ENCODE measurements at regions not wholly inside any gene's neighbourhood (a gene's known extent, or its start where the extent isn't known, plus 50 kb on each side); places are given as distances from the start of the nearest gene placed in this dataset.

DNA sequence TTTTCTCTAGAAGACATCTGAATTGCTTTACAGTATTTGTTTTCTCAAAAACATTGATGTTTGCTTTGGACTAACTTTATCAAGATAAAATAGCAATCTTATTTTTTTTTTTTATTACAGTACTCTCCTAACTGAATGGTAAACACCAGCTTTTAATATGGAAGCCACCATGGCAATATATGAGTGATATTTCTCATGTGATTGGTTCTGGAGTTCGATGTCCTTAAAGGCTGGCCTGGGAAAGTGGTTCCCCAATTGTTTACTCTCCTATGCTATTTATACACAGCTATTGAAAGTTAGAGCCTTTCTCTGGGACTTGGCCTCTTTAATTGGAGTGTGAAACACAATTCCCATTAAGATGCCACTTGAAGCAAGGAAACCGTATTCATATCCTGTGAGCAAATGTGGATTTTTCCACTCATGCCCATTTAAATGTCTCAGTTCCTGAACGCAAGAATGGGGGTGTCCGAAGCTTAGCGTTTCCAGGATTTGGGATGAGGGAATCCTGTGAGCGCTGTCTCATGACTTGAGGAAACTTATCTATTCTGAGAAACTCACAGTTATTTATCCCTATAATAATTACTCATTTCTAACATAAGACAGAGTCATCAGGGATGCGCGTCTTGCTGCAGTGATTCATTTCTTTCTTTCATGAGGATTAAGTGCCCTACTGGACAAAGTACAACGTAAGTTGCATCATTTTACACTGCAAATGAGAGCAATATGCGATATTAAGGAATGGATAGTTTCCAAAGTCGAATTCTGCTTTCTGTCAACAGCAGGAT lies 143.3 kb upstream of the PREP start:
- TF ChIP-seq, protein P1, sequence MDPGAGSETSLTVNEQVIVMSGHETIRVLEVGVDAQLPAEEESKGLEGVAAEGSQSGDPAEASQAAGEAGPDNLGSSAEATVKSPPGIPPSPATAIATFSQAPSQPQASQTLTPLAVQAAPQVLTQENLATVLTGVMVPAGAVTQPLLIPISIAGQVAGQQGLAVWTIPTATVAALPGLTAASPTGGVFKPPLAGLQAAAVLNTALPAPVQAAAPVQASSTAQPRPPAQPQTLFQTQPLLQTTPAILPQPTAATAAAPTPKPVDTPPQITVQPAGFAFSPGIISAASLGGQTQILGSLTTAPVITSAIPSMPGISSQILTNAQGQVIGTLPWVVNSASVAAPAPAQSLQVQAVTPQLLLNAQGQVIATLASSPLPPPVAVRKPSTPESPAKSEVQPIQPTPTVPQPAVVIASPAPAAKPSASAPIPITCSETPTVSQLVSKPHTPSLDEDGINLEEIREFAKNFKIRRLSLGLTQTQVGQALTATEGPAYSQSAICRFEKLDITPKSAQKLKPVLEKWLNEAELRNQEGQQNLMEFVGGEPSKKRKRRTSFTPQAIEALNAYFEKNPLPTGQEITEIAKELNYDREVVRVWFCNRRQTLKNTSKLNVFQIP (CRISPR knock-in tag; IDR thresholded peaks at IDR 0.05; ENCODE audit: borderline replicate concordance, low read depth), result no peak
- TF ChIP-seq, protein P2, sequence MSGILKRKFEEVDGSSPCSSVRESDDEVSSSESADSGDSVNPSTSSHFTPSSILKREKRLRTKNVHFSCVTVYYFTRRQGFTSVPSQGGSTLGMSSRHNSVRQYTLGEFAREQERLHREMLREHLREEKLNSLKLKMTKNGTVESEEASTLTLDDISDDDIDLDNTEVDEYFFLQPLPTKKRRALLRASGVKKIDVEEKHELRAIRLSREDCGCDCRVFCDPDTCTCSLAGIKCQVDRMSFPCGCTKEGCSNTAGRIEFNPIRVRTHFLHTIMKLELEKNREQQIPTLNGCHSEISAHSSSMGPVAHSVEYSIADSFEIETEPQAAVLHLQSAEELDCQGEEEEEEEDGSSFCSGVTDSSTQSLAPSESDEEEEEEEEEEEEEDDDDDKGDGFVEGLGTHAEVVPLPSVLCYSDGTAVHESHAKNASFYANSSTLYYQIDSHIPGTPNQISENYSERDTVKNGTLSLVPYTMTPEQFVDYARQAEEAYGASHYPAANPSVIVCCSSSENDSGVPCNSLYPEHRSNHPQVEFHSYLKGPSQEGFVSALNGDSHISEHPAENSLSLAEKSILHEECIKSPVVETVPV (CRISPR knock-in tag; IDR thresholded peaks at IDR 0.05), result no peak; the same call in 1 of the 2 replicates
- no peak for TF ChIP-seq GLIS3 (CRISPR knock-in tag; IDR thresholded peaks at IDR 0.05)
- TF ChIP-seq OSR1 (CRISPR knock-in tag; IDR thresholded peaks at IDR 0.05), result no peak
- 0 out of 2 replicates have a peak, but pooled peaks have one; percentile 27 for TF ChIP-seq ISL1 (CRISPR knock-in tag; IDR thresholded peaks at IDR 0.05)
- no peak for TF ChIP-seq PPARA (CRISPR knock-in tag; IDR thresholded peaks at IDR 0.05; ENCODE audit: borderline replicate concordance)
- TF ChIP-seq ZNF565 (CRISPR knock-in tag; conservative IDR thresholded peaks at IDR 0.05; ENCODE audit: low read depth), result no peak
- peak; percentile 84 for TF ChIP-seq RARB (CRISPR knock-in tag; IDR thresholded peaks at IDR 0.05)
- peak; percentile 99 for TF ChIP-seq TOX (CRISPR knock-in tag; IDR thresholded peaks at IDR 0.05; ENCODE audit: borderline replicate concordance)
- TF ChIP-seq ZFP3 (CRISPR knock-in tag; IDR thresholded peaks at IDR 0.05), result no peak
- TF ChIP-seq ZNF70 (CRISPR knock-in tag; IDR thresholded peaks at IDR 0.05), result no peak
- TF ChIP-seq ESRRG (CRISPR knock-in tag; IDR thresholded peaks at IDR 0.05), result no peak
- no peak for TF ChIP-seq ZFP30 (CRISPR knock-in tag; IDR thresholded peaks at IDR 0.05)
- peak; percentile 94 for TF ChIP-seq ZC3H10 (CRISPR knock-in tag; IDR thresholded peaks at IDR 0.05)
- ATAC-seq, result peak; percentile 92

DNA sequence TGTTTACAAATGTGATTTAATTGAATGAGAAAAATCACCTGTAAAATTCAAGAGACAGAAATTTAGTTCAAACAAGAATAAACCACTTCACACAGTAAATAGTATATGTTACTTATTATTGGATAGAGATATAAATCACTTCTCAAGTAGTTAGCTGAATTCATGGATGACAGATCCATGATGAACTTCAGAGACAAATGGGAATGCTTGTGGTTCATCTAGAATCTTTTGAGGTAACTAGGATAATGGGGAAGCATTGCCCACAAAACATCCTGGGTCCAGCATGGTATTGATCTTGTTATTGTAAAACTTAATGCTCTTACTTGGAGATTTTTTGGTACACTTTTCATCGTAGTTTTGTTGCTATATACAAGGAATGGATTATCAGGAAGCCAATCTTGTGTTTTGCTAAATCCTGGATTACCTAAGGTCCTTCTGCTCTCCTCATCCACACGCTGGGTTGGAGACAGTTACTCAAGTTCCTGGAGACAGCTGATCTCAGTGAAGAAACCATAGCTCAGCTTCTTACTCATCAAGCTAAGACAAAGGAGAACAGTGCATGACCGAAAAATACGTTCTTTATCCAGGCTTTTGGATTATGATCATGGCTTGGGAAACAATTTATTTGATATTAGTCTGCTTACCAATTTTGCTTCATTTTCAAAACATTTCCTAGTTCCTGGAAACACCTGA lies 142.5 kb upstream of the PREP start:
- peak; percentile 44 for ATAC-seq
- TF ChIP-seq TCF4 (CRISPR knock-in tag; IDR thresholded peaks at IDR 0.05; ENCODE audit: borderline replicate concordance) (no peak), SNAI2 (CRISPR knock-in tag; IDR thresholded peaks at IDR 0.05) (no peak), PPARA (CRISPR knock-in tag; IDR thresholded peaks at IDR 0.05; ENCODE audit: borderline replicate concordance) (no peak), ZNF70 (CRISPR knock-in tag; IDR thresholded peaks at IDR 0.05) (no peak), ZNF565 (CRISPR knock-in tag; conservative IDR thresholded peaks at IDR 0.05; ENCODE audit: low read depth) (no peak), CSDC2 (CRISPR knock-in tag; IDR thresholded peaks at IDR 0.05) (no peak), ZFP30 (CRISPR knock-in tag; IDR thresholded peaks at IDR 0.05) (no peak), ZFP3 (CRISPR knock-in tag; IDR thresholded peaks at IDR 0.05) (no peak)
- TF ChIP-seq, protein P3, sequence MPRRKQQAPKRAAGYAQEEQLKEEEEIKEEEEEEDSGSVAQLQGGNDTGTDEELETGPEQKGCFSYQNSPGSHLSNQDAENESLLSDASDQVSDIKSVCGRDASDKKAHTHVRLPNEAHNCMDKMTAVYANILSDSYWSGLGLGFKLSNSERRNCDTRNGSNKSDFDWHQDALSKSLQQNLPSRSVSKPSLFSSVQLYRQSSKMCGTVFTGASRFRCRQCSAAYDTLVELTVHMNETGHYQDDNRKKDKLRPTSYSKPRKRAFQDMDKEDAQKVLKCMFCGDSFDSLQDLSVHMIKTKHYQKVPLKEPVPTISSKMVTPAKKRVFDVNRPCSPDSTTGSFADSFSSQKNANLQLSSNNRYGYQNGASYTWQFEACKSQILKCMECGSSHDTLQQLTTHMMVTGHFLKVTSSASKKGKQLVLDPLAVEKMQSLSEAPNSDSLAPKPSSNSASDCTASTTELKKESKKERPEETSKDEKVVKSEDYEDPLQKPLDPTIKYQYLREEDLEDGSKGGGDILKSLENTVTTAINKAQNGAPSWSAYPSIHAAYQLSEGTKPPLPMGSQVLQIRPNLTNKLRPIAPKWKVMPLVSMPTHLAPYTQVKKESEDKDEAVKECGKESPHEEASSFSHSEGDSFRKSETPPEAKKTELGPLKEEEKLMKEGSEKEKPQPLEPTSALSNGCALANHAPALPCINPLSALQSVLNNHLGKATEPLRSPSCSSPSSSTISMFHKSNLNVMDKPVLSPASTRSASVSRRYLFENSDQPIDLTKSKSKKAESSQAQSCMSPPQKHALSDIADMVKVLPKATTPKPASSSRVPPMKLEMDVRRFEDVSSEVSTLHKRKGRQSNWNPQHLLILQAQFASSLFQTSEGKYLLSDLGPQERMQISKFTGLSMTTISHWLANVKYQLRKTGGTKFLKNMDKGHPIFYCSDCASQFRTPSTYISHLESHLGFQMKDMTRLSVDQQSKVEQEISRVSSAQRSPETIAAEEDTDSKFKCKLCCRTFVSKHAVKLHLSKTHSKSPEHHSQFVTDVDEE (CRISPR knock-in tag; IDR thresholded peaks at IDR 0.05), result no peak

DNA sequence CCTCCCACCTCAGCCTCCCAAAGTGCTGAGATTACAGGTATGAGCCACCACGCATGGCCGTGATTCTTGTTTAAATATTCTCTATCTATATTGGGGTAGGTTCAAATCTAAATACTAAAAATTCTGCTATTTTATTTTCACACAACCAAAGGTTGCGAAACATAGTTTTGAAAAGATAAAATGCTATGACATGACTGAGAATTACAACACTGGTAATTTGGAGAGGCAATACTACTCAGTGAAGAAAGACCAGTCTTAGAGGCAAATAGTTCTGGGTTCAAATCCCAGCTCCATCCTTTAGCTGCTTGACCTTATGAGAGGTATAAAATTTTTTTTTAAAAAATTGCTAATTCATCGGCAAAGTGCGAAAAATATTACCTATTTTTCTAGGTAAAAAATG lies 137.0 kb upstream of the PREP start:
- no peak for TF ChIP-seq ZNF70 (CRISPR knock-in tag; IDR thresholded peaks at IDR 0.05)
- no peak for ATAC-seq

DNA sequence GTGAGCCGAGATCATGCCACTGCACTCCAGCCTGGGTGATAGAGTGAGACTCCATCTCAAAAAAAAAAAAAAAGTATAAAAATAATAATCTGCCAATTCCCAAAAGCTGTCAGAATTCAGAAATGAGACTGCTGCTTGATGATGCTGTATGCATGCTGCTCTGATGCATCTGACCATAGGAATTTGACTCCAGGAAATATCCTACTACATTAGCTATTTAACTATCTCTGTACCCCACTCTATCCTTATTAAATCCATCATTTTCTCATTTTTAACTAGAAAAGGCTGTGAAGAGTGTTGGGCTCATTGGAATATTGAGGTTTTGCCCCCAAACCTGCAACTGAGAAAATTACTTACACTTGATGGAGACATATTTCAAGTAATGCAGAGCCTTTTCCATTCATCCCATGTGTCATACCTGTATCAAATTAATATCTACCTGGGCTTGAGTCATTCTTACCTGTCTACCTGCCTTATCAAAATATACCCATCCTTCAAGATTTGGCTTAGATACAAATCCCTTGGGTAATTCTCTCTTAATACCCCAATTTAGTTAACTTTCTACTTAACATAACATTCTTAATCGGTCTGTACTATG lies 135.2 kb upstream of the PREP start:
- TF ChIP-seq GLIS3 (CRISPR knock-in tag; IDR thresholded peaks at IDR 0.05) (no peak), ZNF70 (CRISPR knock-in tag; IDR thresholded peaks at IDR 0.05) (no peak), ZC3H10 (CRISPR knock-in tag; IDR thresholded peaks at IDR 0.05) (no peak), ZFP3 (CRISPR knock-in tag; IDR thresholded peaks at IDR 0.05) (no peak), CSDC2 (CRISPR knock-in tag; IDR thresholded peaks at IDR 0.05) (no peak)
- ATAC-seq, result peak; percentile 76

DNA sequence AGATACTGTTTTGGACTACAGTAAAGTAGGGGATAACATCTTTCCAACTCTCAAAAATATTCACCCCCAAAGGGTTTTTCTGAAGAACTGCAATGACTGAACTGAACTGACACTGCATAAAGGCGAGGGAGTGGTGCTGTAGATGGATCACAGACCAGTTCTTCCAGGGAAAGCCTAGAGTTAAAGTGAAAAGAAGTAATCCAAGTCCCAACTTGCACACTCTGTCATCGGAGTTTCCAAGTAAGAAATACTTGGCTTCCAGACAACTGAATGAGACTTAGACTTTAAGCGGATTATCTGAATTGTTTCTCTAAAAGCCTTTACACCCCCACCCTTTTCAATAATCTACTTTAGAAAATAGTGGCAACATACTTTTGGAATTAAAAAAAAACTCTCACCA lies 134.1 kb upstream of the PREP start:
- peak; percentile 71 for ATAC-seq
- TF ChIP-seq, protein P3 (CRISPR knock-in tag; IDR thresholded peaks at IDR 0.05), result no peak
- TF ChIP-seq GLIS3 (CRISPR knock-in tag; IDR thresholded peaks at IDR 0.05) (no peak), TCF4 (CRISPR knock-in tag; IDR thresholded peaks at IDR 0.05; ENCODE audit: borderline replicate concordance) (no peak), RARB (CRISPR knock-in tag; IDR thresholded peaks at IDR 0.05) (no peak), ZFP30 (CRISPR knock-in tag; IDR thresholded peaks at IDR 0.05) (no peak), OSR1 (CRISPR knock-in tag; IDR thresholded peaks at IDR 0.05) (no peak), PPARA (CRISPR knock-in tag; IDR thresholded peaks at IDR 0.05; ENCODE audit: borderline replicate concordance) (no peak)
- TF ChIP-seq, protein P2 (CRISPR knock-in tag; IDR thresholded peaks at IDR 0.05), result no peak

Measured in SK-N-SH treated with all-trans-retinoic acid at 6 μM for 48 hours (cell line).